CD4-positive, alpha-beta memory T cell (primary cell): ENCODE measurements at regions not wholly inside any gene's neighbourhood (a gene's known extent, or its start where the extent isn't known, plus 50 kb on each side); places are given as distances from the start of the nearest gene placed in this dataset.
"Not testable (repeated sequence)": the region's sequence is repeated elsewhere in the genome, so short reads cannot be mapped to it uniquely, and the experiment has no call there.

ENCODE experiments used
- CTCF ChIA-PET: fragments of 350-600 bp; sonication (Branson Sonifier 250); formaldehyde crosslinking; loops from one replicate; lab custom pipeline; 2021; ENCODE audit warnings: inconsistent platforms; ENCODE audit not compliant: partially characterized antibody; lab: Charles Lee
- POLR2A ChIA-PET: fragments of 350-600 bp; sonication (Branson Sonifier 250); formaldehyde crosslinking; loops from one replicate; lab custom pipeline; 2021; ENCODE audit not compliant: partially characterized antibody; lab: Charles Lee
- DNase-seq, 5 donors: peaks; one replicate each; pipeline versions ENCODE4 v3.0.0 to v3.0.0-alpha.2; 2020 to 2022; ENCODE audit warnings: mixed read lengths in 1 of 5
- H3K27ac ChIP-seq: one replicate; pipeline ENCODE4 v1.7.0; 2013; ENCODE audit warnings: low read depth, low read length
- H3K27me3 ChIP-seq: 2 replicates; pipeline ENCODE4 v1.7.0; 2013; ENCODE audit warnings: mild to moderate bottlenecking, low read length, moderate library complexity; ENCODE audit not compliant: insufficient read depth
- H3K36me3 ChIP-seq: 2 replicates; pipeline ENCODE4 v1.7.0; 2013; ENCODE audit warnings: mild to moderate bottlenecking, low read length, moderate library complexity; ENCODE audit not compliant: insufficient read depth
- H3K4me1 ChIP-seq: 2 replicates; pipeline ENCODE4 v1.7.0; 2013; ENCODE audit warnings: mild to moderate bottlenecking, low read length, moderate library complexity; ENCODE audit not compliant: insufficient read depth
- H3K4me3 ChIP-seq, 2 donors: one replicate each; pipeline ENCODE4 v1.7.0; 2013; ENCODE audit warnings: low read length in 2 of 2, mild to moderate bottlenecking in 1 of 2
- H3K9me3 ChIP-seq, 2 donors: one replicate each; pipeline ENCODE4 v1.7.0; 2013; ENCODE audit warnings: low read length in 2 of 2, control low read depth in 1 of 2; ENCODE audit not compliant: control insufficient read depth in 1 of 2
- H3K27ac Mint-ChIP-seq, 7 donors: one replicate each; pipeline ENCODE4 v1.8.0; 2020 to 2021; ENCODE audit warnings: mixed read lengths in 7 of 7, mild to moderate bottlenecking in 6 of 7, inconsistent platforms in 3 of 7, moderate library complexity in 3 of 7
- H3K27me3 Mint-ChIP-seq, 2 donors: one replicate each; pipeline ENCODE4 v1.8.0; 2020 to 2021; ENCODE audit warnings: mixed read lengths in 2 of 2
- H3K36me3 Mint-ChIP-seq, 2 donors: one replicate each; pipeline ENCODE4 v1.8.0; 2020 to 2021; ENCODE audit warnings: mixed read lengths in 2 of 2, inconsistent platforms in 1 of 2, mild to moderate bottlenecking in 1 of 2
- H3K4me1 Mint-ChIP-seq, 4 donors: one replicate each; pipeline ENCODE4 v1.8.0; 2020 to 2021; ENCODE audit warnings: mixed read lengths in 4 of 4, mild to moderate bottlenecking in 1 of 4
- H3K4me3 Mint-ChIP-seq, 8 donors: one replicate each; pipeline ENCODE4 v1.8.0; 2020 to 2021; ENCODE audit warnings: mixed read lengths in 8 of 8, mild to moderate bottlenecking in 7 of 8, moderate library complexity in 6 of 8, inconsistent platforms in 3 of 8
- H3K9me3 Mint-ChIP-seq, 8 donors: one replicate each; pipeline ENCODE4 v1.8.0; 2020 to 2021; ENCODE audit warnings: mixed read lengths in 8 of 8, mild to moderate bottlenecking in 5 of 8, inconsistent platforms in 3 of 8, moderate library complexity in 1 of 8
- intact Hi-C: fragments of 100-400 bp; cut with micrococcal nuclease; formaldehyde crosslinking; loops from one replicate; pipeline ENCODE4 v1.15.1; 2023

DNA sequence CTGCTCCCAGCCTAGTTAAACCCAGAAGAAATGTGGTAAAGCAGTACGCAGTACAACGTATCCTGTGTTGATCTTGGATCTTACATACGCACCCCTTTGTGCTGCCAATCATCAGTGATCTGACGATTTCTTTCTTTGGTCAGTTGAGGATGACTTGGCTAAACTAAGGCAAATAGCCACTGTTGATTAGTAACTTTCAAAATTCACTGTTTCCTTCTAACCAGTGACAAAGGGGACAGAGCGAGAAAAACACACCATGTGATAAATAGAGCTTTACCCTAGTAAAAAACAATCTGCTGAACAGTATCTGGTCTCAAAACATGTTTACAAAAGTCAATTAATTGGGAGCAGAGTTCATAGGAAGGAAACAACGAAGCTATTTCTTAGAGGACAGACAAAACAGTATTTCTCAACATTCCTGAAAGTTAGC, 123.2 kb upstream of the RAB18 start:
- Mint-ChIP-seq H3K4me1 (no peaks in the 10 kb centered on the region), H3K9me3 (peaks cover 0 to 8% (median 2%) of the 10 kb centered on the region in 8 donors), H3K27me3 (peaks cover 18 to 23% of the 10 kb centered on the region in 2 donors), H3K27ac (no peak overlapping the region), H3K4me3 (no peak overlapping the region), H3K36me3 (no peaks in the 10 kb centered on the region)
- Histone ChIP-seq H3K4me1 (no peaks in the 10 kb centered on the region), H3K27ac (no peak overlapping the region), H3K36me3 (no peaks in the 10 kb centered on the region), H3K4me3 (no peak overlapping the region), H3K9me3 (no peaks in the 10 kb centered on the region), H3K27me3 (no peaks in the 10 kb centered on the region)
- DNase-seq = no peak
- ChIA-PET CTCF (no interaction called here), POLR2A (no interaction called here)
- intact Hi-C loops = no loop called here

DNA sequence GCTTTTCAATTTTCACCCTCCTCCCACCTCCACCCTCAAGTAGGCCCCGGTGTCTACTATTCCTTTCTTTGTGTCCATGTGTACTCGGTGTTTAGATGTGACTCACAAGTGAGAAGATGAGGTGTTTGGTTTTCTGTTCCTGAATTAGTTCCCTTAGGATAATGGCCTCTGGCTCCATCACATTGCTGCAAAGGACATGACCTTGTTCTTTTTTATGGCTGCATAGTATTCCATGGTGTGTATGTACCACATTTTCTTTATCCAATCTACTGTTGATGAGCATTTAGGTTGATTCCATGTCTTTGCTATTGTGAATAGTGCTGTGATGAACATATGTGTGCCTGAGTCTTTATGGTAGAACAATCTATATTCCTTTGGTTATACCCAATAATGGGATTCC, 125.1 kb upstream of the RAB18 start:
- H3K4me3 ChIP-seq, H3K4me1 ChIP-seq, H3K4me3 Mint-ChIP-seq, DNase-seq, POLR2A ChIA-PET, H3K9me3 ChIP-seq, H3K27ac ChIP-seq, H3K36me3 ChIP-seq, CTCF ChIA-PET, intact Hi-C loops, H3K27ac Mint-ChIP-seq, H3K9me3 Mint-ChIP-seq, H3K36me3 Mint-ChIP-seq, H3K27me3 ChIP-seq, H3K4me1 Mint-ChIP-seq: not testable (repeated sequence)
- peaks cover 14 to 22% of the 10 kb centered on the region in 2 donors for H3K27me3 Mint-ChIP-seq

DNA sequence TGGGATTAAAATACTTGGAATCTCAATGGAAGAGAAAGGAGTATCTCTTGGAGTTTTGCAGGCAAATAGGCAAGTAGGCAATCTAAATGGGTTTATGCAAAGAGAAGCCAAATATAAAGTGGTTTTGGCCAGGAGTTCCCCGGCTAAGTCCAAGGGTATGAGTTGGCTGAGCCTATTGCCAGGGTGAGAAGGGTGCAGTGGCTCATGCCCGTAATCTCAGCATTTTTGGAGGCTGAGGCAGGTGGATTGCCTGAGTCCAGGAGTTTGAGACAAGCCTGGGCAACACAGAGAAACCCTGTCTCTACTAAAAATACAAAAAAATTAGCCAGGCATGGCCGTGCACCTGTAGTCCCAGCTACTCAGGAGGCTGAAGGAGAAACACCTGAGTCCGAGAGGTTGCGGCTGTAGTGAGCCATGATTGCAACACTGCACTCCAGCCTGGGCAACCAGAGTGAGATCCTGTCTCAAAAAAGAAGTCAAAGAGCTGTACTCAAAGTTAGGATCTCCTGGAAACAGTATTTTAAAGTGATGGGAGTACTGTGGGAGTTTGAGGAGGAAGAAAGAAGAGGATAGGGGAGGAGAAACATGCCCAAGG, 130.4 kb upstream of the RAB18 start:
- no peaks in the 10 kb centered on the region for H3K27me3 ChIP-seq
- ChIA-PET POLR2A (no interaction called here), CTCF (interaction anchor here (2.7 kb wide), 1 partner anchor 13 kb away, joined by 11 read pairs; no protein-coding TSS in a partner anchor)
- H3K27ac ChIP-seq = no peak overlapping the region
- H3K27ac Mint-ChIP-seq = peak overlapping the region in 1 of 7 donors; percentile 18
- no peaks in the 10 kb centered on the region for H3K36me3 ChIP-seq
- peaks cover 3 to 5% of the 10 kb centered on the region in 2 donors for H3K27me3 Mint-ChIP-seq
- H3K4me3 Mint-ChIP-seq = no peak overlapping the region
- DNase-seq = no peak
- no peaks in the 10 kb centered on the region for H3K9me3 ChIP-seq
- H3K4me1 Mint-ChIP-seq = no peaks in the 10 kb centered on the region
- H3K4me1 ChIP-seq = no peaks in the 10 kb centered on the region
- intact Hi-C loops = no loop called here
- peaks cover 0 to 2% (median 0%) of the 10 kb centered on the region in 8 donors for H3K9me3 Mint-ChIP-seq
- no peak overlapping the region for H3K4me3 ChIP-seq
- no peaks in the 10 kb centered on the region for H3K36me3 Mint-ChIP-seq

- Histone ChIP-seq H3K27me3 (no peaks in the 10 kb centered on the region), H3K9me3 (no peaks in the 10 kb centered on the region), H3K36me3 (no peaks in the 10 kb centered on the region), H3K4me3 (no peak overlapping the region), H3K4me1 (no peaks in the 10 kb centered on the region), H3K27ac (no peak overlapping the region)
- Mint-ChIP-seq H3K9me3 (peaks cover 0 to 2% (median 0%) of the 10 kb centered on the region in 8 donors), H3K27ac (no peak overlapping the region), H3K27me3 (peaks cover 3 to 5% of the 10 kb centered on the region in 2 donors), H3K36me3 (no peaks in the 10 kb centered on the region), H3K4me3 (no peak overlapping the region), H3K4me1 (no peaks in the 10 kb centered on the region)
- intact Hi-C loops = no loop called here
- POLR2A ChIA-PET = no interaction called here
- CTCF ChIA-PET = interaction anchor here (0.5 to 2.8 kb wide), 3 partner anchors 9 to 115 kb away, joined by 3 to 9 read pairs (median 3); no protein-coding TSS in a partner anchor
- no peak for DNase-seq
Observed at GRCh38 chr10:27372095-27372494, 131.5 kb upstream of the ACBD5 start.

- POLR2A ChIA-PET, H3K4me3 ChIP-seq, H3K27me3 ChIP-seq, H3K9me3 ChIP-seq, DNase-seq, H3K4me1 ChIP-seq, H3K4me1 Mint-ChIP-seq, H3K4me3 Mint-ChIP-seq, H3K36me3 ChIP-seq, H3K27me3 Mint-ChIP-seq, H3K27ac ChIP-seq, intact Hi-C loops, H3K9me3 Mint-ChIP-seq, H3K36me3 Mint-ChIP-seq: not testable (repeated sequence)
- CTCF ChIA-PET = interaction anchor here (1.3 to 2.8 kb wide), 2 partner anchors 11 to 147 kb away, joined by 4 to 9 read pairs; no protein-coding TSS in a partner anchor
- H3K27ac Mint-ChIP-seq = peak overlapping the region in 1 of 7 donors; percentile 25
Observed at GRCh38 chr10:27371375-27371774, 130.8 kb upstream of the ACBD5 start.

DNA sequence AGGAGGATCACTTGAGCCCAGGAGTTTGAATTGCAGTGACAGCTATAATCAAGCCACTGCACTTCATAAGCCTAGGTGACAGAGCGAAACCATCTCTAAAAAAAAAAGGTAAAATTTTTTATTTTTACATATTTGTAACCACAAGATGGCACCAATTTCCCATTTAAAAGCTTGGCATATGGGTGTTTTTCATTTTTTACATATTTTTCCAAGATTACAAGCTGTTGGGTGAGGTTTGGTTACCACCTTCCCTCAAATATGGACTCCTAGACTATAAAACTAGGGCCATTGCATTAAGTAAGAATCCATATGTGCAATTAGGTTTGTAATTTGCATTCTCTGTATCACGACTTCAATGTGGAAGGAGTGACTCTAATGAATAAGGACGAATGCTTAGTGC, 129.3 kb upstream of the ACBD5 start:
- no peak overlapping the region for H3K27ac ChIP-seq
- no peak overlapping the region for H3K4me3 ChIP-seq
- no peaks in the 10 kb centered on the region for H3K36me3 ChIP-seq
- DNase-seq = peak in 1 of 5 donors; percentile 9
- H3K4me3 Mint-ChIP-seq = no peak overlapping the region
- peaks cover 0 to 3% of the 10 kb centered on the region in 2 donors for H3K27me3 Mint-ChIP-seq
- H3K9me3 Mint-ChIP-seq = peaks cover 0 to 2% (median 0%) of the 10 kb centered on the region in 8 donors
- no peaks in the 10 kb centered on the region for H3K36me3 Mint-ChIP-seq
- H3K27me3 ChIP-seq = no peaks in the 10 kb centered on the region
- no peaks in the 10 kb centered on the region for H3K4me1 Mint-ChIP-seq
- ChIA-PET CTCF (interaction anchor here (1.0 to 1.2 kb wide), 2 partner anchors 10 to 13 kb away, joined by 4 to 12 read pairs; no protein-coding TSS in a partner anchor), POLR2A (interaction anchor here (0.6 kb wide), 1 partner anchor 76 kb away, joined by 3 read pairs; no protein-coding TSS in a partner anchor)
- intact Hi-C loops = no loop called here
- H3K4me1 ChIP-seq = no peaks in the 10 kb centered on the region
- H3K9me3 ChIP-seq = no peaks in the 10 kb centered on the region
- H3K27ac Mint-ChIP-seq = peak overlapping the region in 2 of 7 donors; percentile 16 to 39

DNA sequence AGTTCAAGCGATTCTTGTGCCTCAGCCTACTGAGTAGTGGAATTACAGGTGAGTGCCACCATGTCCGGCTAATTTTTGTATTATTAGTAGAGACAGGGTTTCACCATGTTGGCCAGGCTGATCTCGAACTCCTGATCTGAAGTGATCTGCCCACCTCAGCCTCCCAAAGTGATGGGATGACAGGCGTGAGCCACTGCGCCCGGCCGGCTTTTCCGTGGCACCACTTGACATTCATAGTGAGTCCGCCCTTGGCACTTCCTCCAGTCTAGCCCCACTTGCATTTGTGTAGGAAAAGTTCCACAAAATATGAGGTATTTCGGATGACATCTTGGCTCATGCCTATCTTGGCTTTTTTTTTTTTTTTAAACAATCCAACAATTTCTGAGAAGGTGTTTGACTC, 128.1 kb upstream of the ACBD5 start:
- ChIA-PET POLR2A (no interaction called here), CTCF (interaction anchor here (0.6 kb wide), 1 partner anchor 145 kb away, joined by 3 read pairs; no protein-coding TSS in a partner anchor)
- H3K36me3 ChIP-seq = no peaks in the 10 kb centered on the region
- no peaks in the 10 kb centered on the region for H3K4me1 ChIP-seq
- no peaks in the 10 kb centered on the region for H3K9me3 ChIP-seq
- H3K36me3 Mint-ChIP-seq = no peaks in the 10 kb centered on the region
- H3K27ac ChIP-seq = no peak overlapping the region
- no peak overlapping the region for H3K27ac Mint-ChIP-seq
- intact Hi-C loops = no loop called here
- no peak overlapping the region for H3K4me3 ChIP-seq
- peaks cover 0 to 2% (median 0%) of the 10 kb centered on the region in 8 donors for H3K9me3 Mint-ChIP-seq
- H3K27me3 Mint-ChIP-seq = peaks cover 0 to 1% of the 10 kb centered on the region in 2 donors
- H3K27me3 ChIP-seq = no peaks in the 10 kb centered on the region
- no peak overlapping the region for H3K4me3 Mint-ChIP-seq
- no peak for DNase-seq
- no peaks in the 10 kb centered on the region for H3K4me1 Mint-ChIP-seq
